Hematopoietic multipotent progenitor cell treated with erythropoietin and hydrocortisone succinate and interleukin-3 and kit ligand, for 4 days (in vitro differentiated cells): ENCODE measurements at regions not wholly inside any gene's neighbourhood (a gene's known extent, or its start where the extent isn't known, plus 50 kb on each side); places are given as distances from the start of the nearest gene placed in this dataset.
A peak's percentile ranks its signal among the peaks of the same experiment; 100 is the strongest.
"Not testable (repeated sequence)": the region's sequence is repeated elsewhere in the genome, so short reads cannot be mapped to it uniquely, and the experiment has no call there.

Experiments used
- DNase-seq: peaks from one replicate; pipeline ENCODE4 v3.0.0-alpha.2; 2015

GRCh38 chr10:2887391-2888070, 179.8 kb upstream of the PFKP start:
- peak; percentile 22 for DNase-seq

GRCh38 chr10:2886662-2887061, 180.7 kb upstream of the PFKP start:
- no peak for DNase-seq

DNA sequence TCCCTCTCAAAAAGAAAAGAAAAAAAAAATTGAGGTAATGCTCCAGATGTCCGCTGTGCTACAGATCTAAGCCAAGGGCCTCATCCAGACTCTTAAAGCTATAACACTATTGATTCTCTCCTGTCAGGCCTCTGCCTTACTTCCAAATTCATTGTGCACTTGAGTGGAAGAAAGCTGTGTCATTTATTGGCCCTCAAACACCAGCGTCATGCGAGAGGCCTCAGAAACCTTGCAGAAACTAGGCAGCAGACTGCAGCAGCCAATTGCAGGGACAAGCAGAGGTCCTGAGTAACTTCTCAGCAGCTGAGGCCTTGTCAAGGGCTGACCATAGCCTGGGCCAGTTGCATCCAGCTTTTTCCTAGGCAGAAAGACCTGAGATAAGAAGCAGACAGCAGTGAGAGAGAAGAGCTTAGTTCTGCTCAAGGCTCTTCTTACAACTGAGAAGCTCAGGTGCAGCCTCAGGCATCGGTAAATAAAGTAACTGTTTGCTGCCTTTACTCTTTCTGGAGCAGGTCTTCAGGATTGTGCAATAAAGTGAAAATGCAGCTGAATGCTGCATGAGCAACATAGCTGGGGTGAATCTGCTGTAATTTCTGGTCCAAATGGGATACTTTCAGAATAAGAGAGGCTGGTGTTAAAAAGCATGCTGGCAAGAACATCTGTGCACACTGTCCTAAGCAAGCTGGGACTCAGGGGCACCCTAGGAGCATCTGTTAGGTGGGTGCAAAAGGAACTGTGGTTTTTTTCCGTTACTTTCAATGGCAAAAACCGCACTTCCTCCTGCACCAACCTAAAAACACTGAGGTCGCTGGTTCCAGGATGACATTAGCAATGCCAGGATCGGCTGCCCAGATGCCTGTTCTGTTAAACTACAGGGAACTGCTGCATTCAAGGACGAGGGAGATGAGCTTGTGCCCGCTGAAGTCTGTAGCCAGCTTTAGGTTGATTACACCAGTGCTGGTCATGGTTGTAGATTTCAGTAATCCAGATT, 181.8 kb upstream of the PFKP start:
- peak; percentile 52 for DNase-seq

GRCh38 chr10:2883983-2884540, 183.3 kb upstream of the PFKP start:
- peak; percentile 35 for DNase-seq

GRCh38 chr10:2883238-2883637, 184.1 kb upstream of the PFKP start:
- no peak for DNase-seq

GRCh38 chr10:2882628-2883027, 184.7 kb upstream of the PFKP start:
- no peak for DNase-seq

GRCh38 chr10:2881720-2882620, 185.4 kb upstream of the PFKP start:
- DNase-seq = no peak

GRCh38 chr10:2880050-2880449, 187.3 kb upstream of the PFKP start:
- not testable (repeated sequence) for DNase-seq

DNA sequence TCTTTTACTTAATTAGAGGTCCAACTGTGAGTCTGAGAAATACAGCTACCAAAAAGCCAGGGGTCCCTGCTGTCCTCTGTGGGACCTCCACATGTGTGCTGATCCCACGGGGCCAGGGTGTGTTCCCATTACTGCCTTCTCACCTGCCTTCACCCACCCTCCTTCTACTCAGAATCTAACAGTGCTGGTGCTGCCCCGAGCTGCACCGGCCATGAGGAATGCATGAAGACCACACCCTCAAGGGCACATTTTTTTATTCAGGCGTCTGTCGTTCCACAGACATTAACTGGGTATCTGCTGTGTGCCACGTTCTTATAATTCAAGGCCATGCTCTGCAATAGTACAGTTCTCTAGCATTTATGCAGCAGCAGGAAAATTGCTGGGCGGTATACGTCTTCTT, 188.5 kb upstream of the PFKP start:
- DNase-seq = no peak

- DNase-seq = no peak
Observed at GRCh38 chr10:2876032-2876431, 191.3 kb upstream of the PFKP start.

DNA sequence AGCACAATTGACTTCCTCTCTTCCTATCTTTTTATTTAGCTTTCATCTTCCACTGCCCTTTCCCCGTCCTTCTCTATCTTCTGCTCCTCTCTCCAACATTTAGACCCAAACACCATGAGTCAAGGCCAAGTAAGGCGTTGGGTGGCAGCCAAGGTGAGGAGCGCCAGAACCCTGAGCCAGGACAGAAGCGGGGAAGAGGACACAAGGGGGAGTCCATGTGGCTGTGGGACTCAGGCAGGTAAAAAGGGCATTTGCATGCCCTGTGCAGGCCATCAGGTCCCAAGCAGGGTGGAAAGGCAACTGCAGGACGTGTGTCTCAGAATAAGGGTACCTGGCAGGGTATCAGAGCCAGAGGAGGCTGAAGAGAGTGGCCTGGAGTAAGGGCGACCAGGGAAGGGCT, 192.4 kb upstream of the PFKP start:
- no peak for DNase-seq

DNA sequence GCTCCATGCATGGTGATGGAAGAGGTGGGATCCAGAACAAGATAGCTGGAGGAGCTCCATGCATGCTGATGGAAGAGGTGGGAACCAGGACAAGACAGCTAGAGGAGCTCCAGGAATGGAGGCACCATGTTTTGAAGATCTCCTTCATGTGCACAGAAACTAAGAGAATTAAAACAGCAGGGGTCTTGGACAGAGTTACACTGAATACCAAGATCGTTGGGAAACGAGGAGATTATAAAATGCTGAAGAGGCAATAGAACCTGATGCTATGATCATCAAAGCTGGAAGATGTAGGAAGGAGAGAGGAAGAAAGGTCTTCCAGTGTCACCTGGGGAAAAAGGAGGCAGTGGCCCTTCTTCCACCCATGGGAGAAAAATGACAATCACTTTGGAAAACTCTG, 193.6 kb upstream of the PFKP start:
- DNase-seq = no peak

- DNase-seq = no peak
Observed at GRCh38 chr10:2871673-2872219, 195.6 kb upstream of the PFKP start.

- no peak for DNase-seq
Observed at GRCh38 chr10:2870654-2871053, 196.7 kb upstream of the PFKP start.

DNA sequence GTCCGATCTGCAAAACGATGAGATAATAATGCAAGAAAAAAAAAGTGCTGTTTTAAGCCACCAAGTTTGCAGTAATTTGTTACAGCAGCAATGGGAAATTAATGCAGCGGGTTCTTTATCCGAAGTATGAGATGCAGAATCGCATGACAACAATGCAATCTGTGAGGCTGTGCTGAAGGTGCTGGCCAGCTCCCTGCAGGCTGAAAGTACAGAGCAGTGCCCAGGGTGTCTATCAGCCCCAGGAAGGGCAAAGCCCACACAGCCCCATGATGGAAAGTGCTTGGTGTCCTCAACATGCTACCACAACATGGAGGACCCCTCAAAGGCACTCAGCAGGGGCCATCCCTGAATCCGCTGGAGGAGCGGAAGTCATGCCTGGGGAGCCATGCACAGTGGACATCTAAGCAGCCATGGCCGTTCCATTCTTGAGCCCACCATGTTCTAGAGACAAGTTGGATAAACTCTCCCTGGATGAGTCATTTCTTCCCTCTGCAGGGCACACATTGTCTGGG, 199.5 kb upstream of the PFKP start:
- no peak for DNase-seq

DNA sequence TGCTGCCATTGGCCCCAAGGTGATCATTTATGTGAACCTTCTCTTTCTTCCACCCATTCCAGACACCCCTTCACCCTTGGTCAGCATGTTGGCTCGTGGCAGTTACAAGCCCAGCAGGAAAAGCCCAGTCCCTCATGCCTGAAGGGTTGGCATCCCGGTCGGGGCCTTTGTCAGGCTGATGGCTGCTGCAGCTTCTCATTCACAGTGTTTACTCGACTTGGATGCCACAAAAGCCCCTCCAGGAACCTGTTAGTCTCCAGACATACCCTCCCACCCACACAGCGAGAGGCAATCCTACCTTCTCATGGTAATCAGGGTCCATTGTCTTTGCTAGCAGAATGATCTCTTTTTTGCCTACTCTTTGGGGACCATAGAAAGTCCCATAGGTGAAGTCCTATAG, 200.8 kb upstream of the PFKP start:
- no peak for DNase-seq

DNA sequence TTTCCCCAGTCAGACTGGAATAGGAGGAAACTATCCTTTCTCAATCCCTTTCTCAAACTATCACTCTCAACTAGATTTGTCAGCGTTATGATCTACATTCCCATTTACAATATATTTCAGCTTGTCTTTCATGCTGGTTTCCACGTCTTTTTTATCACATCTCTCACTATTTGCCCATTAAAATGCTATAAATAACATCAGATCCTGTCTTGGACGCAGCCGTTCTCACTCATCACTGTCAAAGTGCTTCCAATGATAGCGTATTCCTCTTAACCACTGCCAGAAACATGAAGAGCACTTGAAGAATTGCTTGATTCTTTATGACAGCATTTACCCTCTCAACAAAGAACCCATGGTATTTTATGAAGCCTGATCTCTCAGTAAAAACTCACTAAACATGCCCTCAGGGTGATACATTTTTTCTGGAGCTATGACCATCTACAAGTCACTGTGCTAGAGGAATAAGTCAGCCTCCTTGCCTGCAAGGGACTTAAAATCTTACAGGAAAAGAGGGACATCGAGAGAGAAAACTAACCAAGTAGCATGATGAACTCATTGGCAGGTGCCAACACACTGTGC, 205.6 kb upstream of the PFKP start:
- no peak for DNase-seq

- no peak for DNase-seq
Observed at GRCh38 chr10:2858452-2858851, 208.9 kb upstream of the PFKP start.

DNA sequence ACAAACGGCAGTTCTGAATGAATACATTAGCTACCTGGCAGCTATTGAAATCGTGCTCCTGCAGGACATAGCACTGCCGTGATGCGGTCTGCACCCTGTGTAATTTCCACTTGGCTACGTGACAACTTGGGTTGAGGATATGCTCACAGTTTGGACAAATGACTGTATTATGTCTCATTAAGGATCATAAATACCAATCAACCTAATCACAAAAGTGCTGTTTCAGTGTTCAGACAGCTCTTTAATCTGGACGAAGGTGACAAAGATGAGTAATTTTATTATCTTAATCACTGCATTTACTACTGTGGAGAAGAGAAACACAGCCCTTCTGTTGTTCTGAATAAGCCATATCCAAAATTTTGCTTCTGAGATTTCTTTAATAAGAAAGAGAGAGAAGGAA, 210.8 kb upstream of the PFKP start:
- DNase-seq = no peak

GRCh38 chr10:2852574-2853323, 214.6 kb upstream of the PFKP start:
- DNase-seq = no peak

GRCh38 chr10:2851566-2851965, 215.8 kb upstream of the PFKP start:
- DNase-seq = no peak
